Osteocyte (in vitro differentiated cells): ENCODE measurements at regions not wholly inside any gene's neighbourhood (a gene's known extent, or its start where the extent isn't known, plus 50 kb on each side); places are given as distances from the start of the nearest gene placed in this dataset.

ENCODE experiments used
- DNase-seq: peaks from one replicate; pipeline ENCODE4 v3.0.0; 2021; ENCODE audit warnings: mixed read lengths; ENCODE audit not compliant: unreplicated experiment; ENCODE audit errors: extremely low spot score
- H3K27ac Mint-ChIP-seq: one replicate; pipeline ENCODE4 v1.8.0; 2021; ENCODE audit warnings: mild to moderate bottlenecking, mixed read lengths; ENCODE audit not compliant: unreplicated experiment
- H3K27me3 Mint-ChIP-seq: one replicate; pipeline ENCODE4 v1.8.0; 2021; ENCODE audit warnings: mixed read lengths; ENCODE audit not compliant: unreplicated experiment
- H3K36me3 Mint-ChIP-seq: one replicate; pipeline ENCODE4 v1.8.0; 2021; ENCODE audit warnings: mixed read lengths; ENCODE audit not compliant: unreplicated experiment
- H3K4me1 Mint-ChIP-seq: one replicate; pipeline ENCODE4 v1.8.0; 2021; ENCODE audit warnings: mixed read lengths; ENCODE audit not compliant: unreplicated experiment
- H3K4me3 Mint-ChIP-seq: one replicate; pipeline ENCODE4 v1.8.0; 2021; ENCODE audit warnings: mild to moderate bottlenecking, moderate library complexity, mixed read lengths; ENCODE audit not compliant: unreplicated experiment
- H3K9me3 Mint-ChIP-seq: one replicate; pipeline ENCODE4 v1.8.0; 2021; ENCODE audit warnings: mixed read lengths; ENCODE audit not compliant: unreplicated experiment
- TF ChIP-seq, protein P1 (sequence below): fragments of 200-600 bp; sonication (generic); IDR thresholded peaks from 2 replicates; pipeline ENCODE4 v1.5.0; 2021; ENCODE audit warnings: antibody characterized with exemption, mild to moderate bottlenecking, moderate library complexity

- peaks cover 26% of the 10 kb centered on the region for H3K4me1 Mint-ChIP-seq
- DNase-seq, result no peak
- H3K9me3 Mint-ChIP-seq, result peaks cover 4% of the 10 kb centered on the region
- no peak overlapping the region for H3K27ac Mint-ChIP-seq
- H3K36me3 Mint-ChIP-seq, result no peaks in the 10 kb centered on the region
- no peak overlapping the region for H3K4me3 Mint-ChIP-seq
- no peaks in the 10 kb centered on the region for H3K27me3 Mint-ChIP-seq
- TF ChIP-seq, protein P1, sequence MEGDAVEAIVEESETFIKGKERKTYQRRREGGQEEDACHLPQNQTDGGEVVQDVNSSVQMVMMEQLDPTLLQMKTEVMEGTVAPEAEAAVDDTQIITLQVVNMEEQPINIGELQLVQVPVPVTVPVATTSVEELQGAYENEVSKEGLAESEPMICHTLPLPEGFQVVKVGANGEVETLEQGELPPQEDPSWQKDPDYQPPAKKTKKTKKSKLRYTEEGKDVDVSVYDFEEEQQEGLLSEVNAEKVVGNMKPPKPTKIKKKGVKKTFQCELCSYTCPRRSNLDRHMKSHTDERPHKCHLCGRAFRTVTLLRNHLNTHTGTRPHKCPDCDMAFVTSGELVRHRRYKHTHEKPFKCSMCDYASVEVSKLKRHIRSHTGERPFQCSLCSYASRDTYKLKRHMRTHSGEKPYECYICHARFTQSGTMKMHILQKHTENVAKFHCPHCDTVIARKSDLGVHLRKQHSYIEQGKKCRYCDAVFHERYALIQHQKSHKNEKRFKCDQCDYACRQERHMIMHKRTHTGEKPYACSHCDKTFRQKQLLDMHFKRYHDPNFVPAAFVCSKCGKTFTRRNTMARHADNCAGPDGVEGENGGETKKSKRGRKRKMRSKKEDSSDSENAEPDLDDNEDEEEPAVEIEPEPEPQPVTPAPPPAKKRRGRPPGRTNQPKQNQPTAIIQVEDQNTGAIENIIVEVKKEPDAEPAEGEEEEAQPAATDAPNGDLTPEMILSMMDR, result no peak
These were observed 293.6 kb upstream of the CDH11 start for GRCh38 chr16:65415460-65415859.

- TF ChIP-seq, protein P1, result no peak
- H3K27ac Mint-ChIP-seq, result no peak overlapping the region
- H3K9me3 Mint-ChIP-seq, result peaks cover 4% of the 10 kb centered on the region
- no peak overlapping the region for H3K4me3 Mint-ChIP-seq
- H3K27me3 Mint-ChIP-seq, result no peaks in the 10 kb centered on the region
- no peak for DNase-seq
- no peaks in the 10 kb centered on the region for H3K36me3 Mint-ChIP-seq
- H3K4me1 Mint-ChIP-seq, result peaks cover 28% of the 10 kb centered on the region
These were observed 292.6 kb upstream of the CDH11 start for GRCh38 chr16:65414284-65414984.

DNA sequence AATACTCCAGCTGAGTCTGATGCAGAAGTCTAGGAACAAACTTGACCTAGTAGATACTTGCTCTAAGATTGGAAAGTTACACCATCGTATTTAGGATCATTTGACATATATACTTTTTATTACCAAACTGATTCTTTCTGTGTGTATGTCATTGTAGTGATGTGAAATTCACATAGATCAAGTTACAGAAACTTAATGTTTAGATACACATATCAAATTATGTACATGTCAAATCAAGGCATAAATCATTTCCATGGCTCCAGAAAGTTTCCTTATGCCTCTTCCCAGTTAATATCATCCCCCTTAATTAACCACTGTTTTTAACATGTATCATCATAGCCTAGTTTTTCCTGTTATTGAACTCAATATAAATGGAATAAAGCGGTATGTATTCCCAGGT lies 292.0 kb upstream of the CDH11 start:
- Mint-ChIP-seq H3K27ac (no peak overlapping the region), H3K4me1 (peaks cover 28% of the 10 kb centered on the region), H3K27me3 (no peaks in the 10 kb centered on the region), H3K9me3 (peaks cover under 1% of the 10 kb centered on the region), H3K4me3 (no peak overlapping the region), H3K36me3 (no peaks in the 10 kb centered on the region)
- no peak for DNase-seq
- TF ChIP-seq, protein P1, result no peak

GRCh38 chr16:65410801-65411200 lies 288.9 kb upstream of the CDH11 start:
- no peak overlapping the region for H3K4me3 Mint-ChIP-seq
- no peaks in the 10 kb centered on the region for H3K27me3 Mint-ChIP-seq
- TF ChIP-seq, protein P1, result no peak
- H3K9me3 Mint-ChIP-seq, result no peaks in the 10 kb centered on the region
- no peak overlapping the region for H3K27ac Mint-ChIP-seq
- H3K4me1 Mint-ChIP-seq, result peaks cover 20% of the 10 kb centered on the region
- no peak for DNase-seq
- no peaks in the 10 kb centered on the region for H3K36me3 Mint-ChIP-seq

- H3K4me1 Mint-ChIP-seq, result peaks cover 13% of the 10 kb centered on the region
- H3K27ac Mint-ChIP-seq, result no peak overlapping the region
- TF ChIP-seq, protein P1, result no peak
- no peaks in the 10 kb centered on the region for H3K36me3 Mint-ChIP-seq
- no peaks in the 10 kb centered on the region for H3K27me3 Mint-ChIP-seq
- DNase-seq, result no peak
- no peaks in the 10 kb centered on the region for H3K9me3 Mint-ChIP-seq
- no peak overlapping the region for H3K4me3 Mint-ChIP-seq
These were observed 287.6 kb upstream of the CDH11 start for GRCh38 chr16:65409510-65409909.
